Activated naive CD4-positive, alpha-beta T cell treated with anti-CD3 and anti-CD28 coated beads for 36 hours (primary cell): ENCODE measurements at regions not wholly inside any gene's neighbourhood (a gene's known extent, or its start where the extent isn't known, plus 50 kb on each side); places are given as distances from the start of the nearest gene placed in this dataset.

Source experiments
- CTCF ChIA-PET: fragments of 350-600 bp; sonication (Branson Sonifier 250); formaldehyde crosslinking; loops from one replicate; lab custom pipeline; 2021; ENCODE audit warnings: antibody characterized with exemption; lab: Charles Lee
- DNase-seq: peaks from one replicate; pipeline ENCODE4 v3.0.0-alpha.2; 2020
- H3K27ac Mint-ChIP-seq: one replicate; pipeline ENCODE4 v1.8.0; 2021; ENCODE audit warnings: mild to moderate bottlenecking, mixed read lengths
- H3K27me3 Mint-ChIP-seq: one replicate; pipeline ENCODE4 v1.8.0; 2021; ENCODE audit warnings: low read depth, mixed read lengths
- H3K36me3 Mint-ChIP-seq: one replicate; pipeline ENCODE4 v1.8.0; 2021; ENCODE audit warnings: low read depth, mixed read lengths
- H3K4me1 Mint-ChIP-seq: one replicate; pipeline ENCODE4 v1.8.0; 2021; ENCODE audit warnings: low read depth, mixed read lengths
- H3K4me3 Mint-ChIP-seq: one replicate; pipeline ENCODE4 v1.8.0; 2021; ENCODE audit warnings: mild to moderate bottlenecking, moderate library complexity, mixed read lengths
- H3K9me3 Mint-ChIP-seq: one replicate; pipeline ENCODE4 v1.8.0; 2021; ENCODE audit warnings: mixed read lengths
- intact Hi-C: fragments of 100-400 bp; cut with micrococcal nuclease; formaldehyde crosslinking; loops from one replicate; pipeline ENCODE4 v1.15.1; 2023

DNA sequence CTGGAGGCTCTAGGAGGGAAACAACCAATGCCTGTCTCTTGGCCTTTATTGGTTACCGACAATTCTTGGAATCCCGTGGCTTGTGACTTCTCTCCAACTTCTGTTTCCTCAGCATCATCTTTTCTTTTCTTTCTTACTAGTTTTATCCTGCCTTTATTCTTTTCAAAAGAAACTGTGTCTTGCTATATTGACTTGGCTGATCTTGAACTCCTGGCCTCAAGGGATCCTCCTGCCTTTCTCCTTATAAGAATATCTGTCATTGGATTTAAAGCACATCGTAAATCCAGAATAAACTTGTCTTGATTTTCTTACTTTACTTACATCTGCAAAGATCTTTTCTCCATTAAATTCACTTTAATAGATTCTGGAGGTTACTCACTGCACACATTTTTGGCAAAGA, 49.9 kb upstream of the UGT2B10 start:
- H3K27ac Mint-ChIP-seq, result no peak overlapping the region
- no peaks in the 10 kb centered on the region for H3K36me3 Mint-ChIP-seq
- CTCF ChIA-PET, result no interaction called here
- intact Hi-C loops, result no loop called here
- no peaks in the 10 kb centered on the region for H3K4me1 Mint-ChIP-seq
- no peak for DNase-seq
- peaks cover 4% of the 10 kb centered on the region for H3K9me3 Mint-ChIP-seq
- H3K27me3 Mint-ChIP-seq, result no peaks in the 10 kb centered on the region
- H3K4me3 Mint-ChIP-seq, result no peak overlapping the region
